HCT116 (cell line): ENCODE measurements at regions not wholly inside any gene's neighbourhood (a gene's known extent, or its start where the extent isn't known, plus 50 kb on each side); places are given as distances from the start of the nearest gene placed in this dataset.

Experiments used
- EGR1 ChIP-seq: IDR thresholded peaks from 2 replicates; pipeline ENCODE4 v1.6.1; 2012; ENCODE audit warnings: low read depth
- TCF7L2 ChIP-seq: IDR thresholded peaks from 2 replicates; pipeline ENCODE4 v1.7.0; 2011; ENCODE audit warnings: borderline replicate concordance, inconsistent platforms; ENCODE audit not compliant: insufficient read depth, insufficient read length; ENCODE audit errors: extremely low read depth
- TF ChIP-seq, protein P1 (sequence below), 3 experiments: fragments of 200-600 bp in 1 of 3; sonication (generic) in 1 of 3; IDR thresholded peaks in 2 of 3; conservative IDR thresholded peaks in 1 of 3; 2 replicates each; pipeline ENCODE4 v1.5.1; 2012 to 2017; ENCODE audit warnings: low read depth in 2 of 3, low read length in 2 of 3, antibody characterized with exemption in 1 of 3, borderline replicate concordance in 1 of 3, control low read depth in 1 of 3, mild to moderate bottlenecking in 1 of 3, mixed read lengths in 1 of 3, mixed run types in 1 of 3, moderate library complexity in 1 of 3; ENCODE audit not compliant: insufficient read depth in 1 of 3

DNA sequence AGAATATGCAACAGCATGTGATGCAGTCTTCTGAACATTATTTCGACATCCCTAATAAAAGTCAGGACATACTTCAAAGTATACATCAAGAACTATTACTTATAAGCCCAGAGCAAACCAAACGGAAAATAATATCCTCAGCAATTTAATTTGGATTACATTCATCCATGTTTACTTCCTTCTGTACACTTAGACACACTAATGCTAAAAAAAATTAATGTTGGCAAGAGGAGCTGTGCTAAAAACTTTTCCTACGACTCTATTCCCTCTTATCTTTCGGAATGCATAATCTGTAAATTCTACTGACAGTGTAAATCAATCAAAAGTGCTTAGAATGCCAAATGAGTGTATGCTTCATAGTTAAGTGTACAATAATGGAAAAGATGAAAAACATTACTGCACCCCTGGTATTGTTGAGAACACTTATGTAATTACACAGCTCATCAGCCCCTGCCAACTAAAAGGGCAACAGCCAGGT lies 301.2 kb upstream of the HSF2 start:
- TF ChIP-seq EGR1 (no peak), TCF7L2 (no peak)
- TF ChIP-seq, protein P1, sequence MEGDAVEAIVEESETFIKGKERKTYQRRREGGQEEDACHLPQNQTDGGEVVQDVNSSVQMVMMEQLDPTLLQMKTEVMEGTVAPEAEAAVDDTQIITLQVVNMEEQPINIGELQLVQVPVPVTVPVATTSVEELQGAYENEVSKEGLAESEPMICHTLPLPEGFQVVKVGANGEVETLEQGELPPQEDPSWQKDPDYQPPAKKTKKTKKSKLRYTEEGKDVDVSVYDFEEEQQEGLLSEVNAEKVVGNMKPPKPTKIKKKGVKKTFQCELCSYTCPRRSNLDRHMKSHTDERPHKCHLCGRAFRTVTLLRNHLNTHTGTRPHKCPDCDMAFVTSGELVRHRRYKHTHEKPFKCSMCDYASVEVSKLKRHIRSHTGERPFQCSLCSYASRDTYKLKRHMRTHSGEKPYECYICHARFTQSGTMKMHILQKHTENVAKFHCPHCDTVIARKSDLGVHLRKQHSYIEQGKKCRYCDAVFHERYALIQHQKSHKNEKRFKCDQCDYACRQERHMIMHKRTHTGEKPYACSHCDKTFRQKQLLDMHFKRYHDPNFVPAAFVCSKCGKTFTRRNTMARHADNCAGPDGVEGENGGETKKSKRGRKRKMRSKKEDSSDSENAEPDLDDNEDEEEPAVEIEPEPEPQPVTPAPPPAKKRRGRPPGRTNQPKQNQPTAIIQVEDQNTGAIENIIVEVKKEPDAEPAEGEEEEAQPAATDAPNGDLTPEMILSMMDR (IDR thresholded peaks at IDR 0.05 in 2 of 3, conservative IDR thresholded peaks at IDR 0.05 in 1 of 3; ENCODE audit: borderline replicate concordance in 1 of 3, insufficient read depth in 1 of 3, low read depth in 2 of 3, low read length in 2 of 3): no peak
